GM12864 (cell line): ENCODE measurements at regions not wholly inside any gene's neighbourhood (a gene's known extent, or its start where the extent isn't known, plus 50 kb on each side); places are given as distances from the start of the nearest gene placed in this dataset.
"Not testable (repeated sequence)": the region's sequence is repeated elsewhere in the genome, so short reads cannot be mapped to it uniquely, and the experiment has no call there.

ENCODE experiments used
- DNase-seq: peaks from one replicate; pipeline ENCODE4 v3.0.0-alpha.2; 2011; ENCODE audit warnings: low read depth
- H3K4me3 ChIP-seq: 2 replicates; pipeline ENCODE4 v1.5.1; 2011; ENCODE audit warnings: mild to moderate bottlenecking, low read depth, low read length, control low read depth
- CTCF ChIP-seq: IDR thresholded peaks from 2 replicates; pipeline ENCODE4 v1.5.1; 2011; ENCODE audit warnings: low read depth, mild to moderate bottlenecking, moderate library complexity, low read length, control low read depth, inconsistent platforms; ENCODE audit errors: missing control alignments

- H3K4me3 ChIP-seq, result no peak overlapping the region
- no peak for DNase-seq
- no peak for TF ChIP-seq CTCF
These were observed 321.5 kb upstream of the CNTNAP2 start for GRCh38 chr7:145795132-145795531.

DNA sequence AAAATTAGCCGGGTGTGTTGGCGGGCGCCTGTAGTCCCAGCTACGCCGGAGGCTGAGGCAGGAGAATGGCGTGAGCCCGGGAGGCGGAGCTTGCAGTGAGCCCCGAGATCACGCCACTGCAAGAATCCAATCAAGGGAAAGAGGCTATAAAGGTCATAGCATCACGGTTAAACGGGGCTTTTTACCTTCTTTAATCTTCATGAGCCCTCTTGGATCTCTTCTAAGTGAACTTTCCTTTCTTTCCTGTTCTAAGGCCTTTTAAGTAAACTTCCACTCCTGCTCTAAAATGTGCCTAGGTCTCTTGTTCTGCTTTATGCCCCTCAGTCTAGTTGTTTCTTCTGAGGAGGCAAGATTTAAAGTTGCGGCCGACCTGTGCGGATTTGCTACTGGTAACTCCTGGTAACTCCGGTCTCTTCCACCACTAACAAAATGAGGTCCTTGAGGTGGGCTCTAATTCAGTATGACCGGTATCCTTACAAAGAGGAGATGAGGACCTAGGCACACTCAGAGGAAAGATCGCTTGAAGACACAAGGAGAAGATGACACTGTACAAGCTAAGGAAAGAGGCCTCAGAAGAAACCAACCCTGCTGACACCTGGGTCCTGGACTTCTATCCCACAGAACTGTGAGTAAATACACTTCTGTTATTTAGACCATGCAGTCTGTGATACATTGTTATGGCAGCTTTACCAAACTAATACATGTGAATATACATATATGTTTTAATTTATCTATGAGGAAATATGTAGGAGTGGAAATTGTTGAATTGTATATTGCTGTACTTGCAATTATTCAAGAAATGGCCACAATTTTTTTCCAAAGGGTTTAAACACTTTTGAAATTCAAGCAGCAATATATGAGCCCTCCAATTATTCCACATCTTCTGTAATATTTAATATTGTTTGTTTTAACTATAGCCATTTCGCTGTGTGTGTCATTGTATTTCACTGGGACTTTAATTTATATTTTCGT, 331.5 kb upstream of the CNTNAP2 start:
- H3K4me3 ChIP-seq, result no peak overlapping the region
- DNase-seq, result no peak
- TF ChIP-seq CTCF, result no peak

DNA sequence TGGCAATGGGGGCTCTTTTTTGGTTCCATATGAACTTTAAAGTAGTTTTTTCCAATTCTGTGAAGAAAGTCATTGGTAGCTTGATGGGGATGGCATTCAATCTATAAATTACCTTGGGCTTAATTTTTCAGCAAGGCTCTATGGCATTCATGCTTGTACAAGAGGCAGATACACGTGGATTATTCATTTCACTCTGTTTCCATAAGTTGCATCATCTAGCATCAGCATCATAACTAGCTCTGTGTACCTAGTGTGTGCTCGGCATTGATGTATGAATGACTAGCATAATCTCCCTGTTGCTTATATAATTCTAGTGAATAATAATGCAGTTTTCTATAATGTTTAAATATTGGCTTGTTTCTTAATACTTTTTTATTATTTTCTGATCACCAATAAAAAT, 335.2 kb upstream of the CNTNAP2 start:
- H3K4me3 ChIP-seq, DNase-seq: not testable (repeated sequence)

DNA sequence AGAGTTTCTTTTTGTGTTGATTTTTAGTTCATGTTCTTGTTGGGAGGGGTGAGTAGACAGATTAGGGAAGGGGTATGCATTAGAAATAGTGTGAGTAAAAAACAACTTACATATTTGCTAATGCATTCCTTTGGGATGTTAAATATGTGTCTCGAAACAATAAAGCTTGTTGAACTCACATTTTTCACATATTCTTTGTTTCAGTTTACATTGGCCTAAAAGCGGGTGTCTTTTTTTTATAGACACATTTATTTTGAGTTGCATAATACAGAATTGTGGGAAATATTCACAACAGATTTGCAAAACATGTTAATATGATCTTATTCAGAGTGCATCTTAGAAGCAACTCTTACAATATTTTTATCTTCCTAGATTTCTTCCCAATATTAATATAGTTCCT, 337.5 kb upstream of the CNTNAP2 start:
- no peak for TF ChIP-seq CTCF
- H3K4me3 ChIP-seq, result no peak overlapping the region
- no peak for DNase-seq

DNA sequence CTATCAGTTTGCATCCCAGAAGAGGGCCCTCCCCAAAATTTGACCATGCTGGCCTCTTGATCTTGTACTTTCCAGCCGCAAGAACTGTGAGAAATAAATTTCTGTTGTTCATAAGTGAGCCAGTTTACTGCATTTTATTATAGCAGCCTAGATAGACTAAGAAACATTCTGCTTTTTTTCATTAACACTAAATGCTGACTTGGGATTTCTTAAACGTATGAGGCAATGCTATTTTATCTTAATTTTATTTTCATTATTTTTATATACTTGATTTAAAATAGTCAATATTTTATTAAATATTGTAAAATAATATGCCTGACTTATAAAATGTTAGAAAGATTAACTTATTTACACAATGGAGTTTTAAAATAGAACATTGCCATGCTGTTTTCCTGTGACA, 341.8 kb upstream of the CNTNAP2 start:
- no peak for TF ChIP-seq CTCF
- H3K4me3 ChIP-seq, result no peak overlapping the region
- DNase-seq, result no peak

DNA sequence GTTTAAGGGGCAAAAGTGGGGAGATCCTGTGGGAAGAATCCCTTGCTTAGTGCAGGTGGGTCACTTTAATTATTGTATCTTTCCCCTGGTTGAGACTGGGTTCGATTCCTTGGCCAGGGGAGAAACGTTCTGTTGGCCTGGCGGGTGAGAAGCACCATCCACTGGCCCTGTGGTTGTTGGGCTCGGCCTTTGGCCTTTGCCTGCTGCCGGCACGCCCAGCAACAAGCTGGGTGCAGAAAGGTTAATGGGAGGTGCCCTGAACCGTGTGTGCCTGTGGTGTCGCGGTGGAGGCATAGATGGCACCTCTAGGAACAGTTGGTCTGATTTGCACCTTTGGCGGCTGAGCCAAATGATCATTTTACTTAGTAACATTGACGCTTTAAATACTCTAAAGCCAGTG, 363.6 kb upstream of the CNTNAP2 start:
- no peak overlapping the region for H3K4me3 ChIP-seq
- TF ChIP-seq CTCF, result no peak
- DNase-seq, result no peak

- H3K4me3 ChIP-seq, result no peak overlapping the region
- no peak for TF ChIP-seq CTCF
- no peak for DNase-seq
These were observed 379.0 kb upstream of the CNTNAP2 start for GRCh38 chr7:145737617-145738016.
